Suprapubic skin (tissue), 4 donors: ENCODE measurements at regions not wholly inside any gene's neighbourhood (a gene's known extent, or its start where the extent isn't known, plus 50 kb on each side); places are given as distances from the start of the nearest gene placed in this dataset.

ENCODE experiments used
- POLR2A ChIP-seq, 2 donors: fragments of 450-650 bp; IDR thresholded peaks; one replicate each; pipeline ENCODE4 v1.6.1; 2017; ENCODE audit warnings: antibody characterized with exemption in 2 of 2, mild to moderate bottlenecking in 2 of 2, moderate library complexity in 2 of 2
- POLR2AphosphoS5 ChIP-seq, 3 donors: sonication (generic); formaldehyde crosslinking; IDR thresholded peaks; one replicate each; pipeline ENCODE4 v1.6.1; 2017; ENCODE audit warnings: antibody characterized with exemption in 3 of 3
- TF ChIP-seq, protein P1 (sequence below), 2 donors: fragments of 200-600 bp in 1 of 2; fragments of 450-650 bp in 1 of 2; sonication (generic) in 1 of 2; IDR thresholded peaks; one replicate each; pipeline ENCODE4 v1.5.1; 2016 to 2019; ENCODE audit warnings: antibody characterized with exemption in 2 of 2, mild to moderate bottlenecking in 1 of 2, moderate library complexity in 1 of 2

DNA sequence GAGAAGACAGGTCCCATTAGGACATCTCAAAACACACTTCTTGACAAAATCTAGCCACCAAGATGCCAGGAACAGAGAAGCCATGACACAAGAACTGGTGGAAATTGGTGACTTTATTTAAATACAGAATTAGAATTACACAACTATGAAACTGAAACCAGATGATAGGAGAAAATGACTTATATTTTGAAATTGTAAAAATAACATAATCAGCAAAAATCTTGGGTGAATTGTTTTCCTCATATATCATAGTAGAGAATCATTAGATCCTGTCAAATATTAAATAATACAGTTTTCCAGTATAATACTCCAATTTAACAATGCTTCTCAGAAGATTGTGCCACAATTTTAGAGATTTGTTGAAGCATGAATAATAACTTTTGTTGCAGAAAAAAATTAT is 81.5 kb upstream of the MROH9 start:
- TF ChIP-seq, protein P1, sequence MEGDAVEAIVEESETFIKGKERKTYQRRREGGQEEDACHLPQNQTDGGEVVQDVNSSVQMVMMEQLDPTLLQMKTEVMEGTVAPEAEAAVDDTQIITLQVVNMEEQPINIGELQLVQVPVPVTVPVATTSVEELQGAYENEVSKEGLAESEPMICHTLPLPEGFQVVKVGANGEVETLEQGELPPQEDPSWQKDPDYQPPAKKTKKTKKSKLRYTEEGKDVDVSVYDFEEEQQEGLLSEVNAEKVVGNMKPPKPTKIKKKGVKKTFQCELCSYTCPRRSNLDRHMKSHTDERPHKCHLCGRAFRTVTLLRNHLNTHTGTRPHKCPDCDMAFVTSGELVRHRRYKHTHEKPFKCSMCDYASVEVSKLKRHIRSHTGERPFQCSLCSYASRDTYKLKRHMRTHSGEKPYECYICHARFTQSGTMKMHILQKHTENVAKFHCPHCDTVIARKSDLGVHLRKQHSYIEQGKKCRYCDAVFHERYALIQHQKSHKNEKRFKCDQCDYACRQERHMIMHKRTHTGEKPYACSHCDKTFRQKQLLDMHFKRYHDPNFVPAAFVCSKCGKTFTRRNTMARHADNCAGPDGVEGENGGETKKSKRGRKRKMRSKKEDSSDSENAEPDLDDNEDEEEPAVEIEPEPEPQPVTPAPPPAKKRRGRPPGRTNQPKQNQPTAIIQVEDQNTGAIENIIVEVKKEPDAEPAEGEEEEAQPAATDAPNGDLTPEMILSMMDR (IDR thresholded peaks at IDR 0.05), result no peak
- TF ChIP-seq POLR2A (IDR thresholded peaks at IDR 0.05) (no peak), POLR2AphosphoS5 (IDR thresholded peaks at IDR 0.05) (no peak)
